RWPE2 (cell line): ENCODE measurements at regions not wholly inside any gene's neighbourhood (a gene's known extent, or its start where the extent isn't known, plus 50 kb on each side); places are given as distances from the start of the nearest gene placed in this dataset.
A peak's percentile ranks its signal among the peaks of the same experiment; 100 is the strongest.

Experiments
- ATAC-seq: fragments of 200-7000 bp; cut with Tn5 transposase; 3 replicates; pipeline ENCODE4 v1.9.1; 2021; ENCODE audit warnings: low read depth
- DNase-seq: peaks from one replicate; pipeline ENCODE4 v3.0.0-alpha.2; 2020; ENCODE audit warnings: low spot score
- H3K27ac ChIP-seq: fragments of 450-650 bp; 2 replicates; pipeline ENCODE4 v1.5.1; 2017; ENCODE audit warnings: mild to moderate bottlenecking; ENCODE audit not compliant: poor library complexity, severe bottlenecking
- H3K27me3 ChIP-seq: fragments of 250-450 bp; sonication (Bioruptor Pico); 2 replicates; pipeline ENCODE4 v1.5.1; 2021; ENCODE audit warnings: mild to moderate bottlenecking, moderate library complexity; ENCODE audit not compliant: insufficient read depth, poor library complexity, severe bottlenecking
- H3K36me3 ChIP-seq: fragments of 250-450 bp; sonication (Bioruptor Pico); 2 replicates; pipeline ENCODE4 v1.5.1; 2020; ENCODE audit warnings: low read depth, mild to moderate bottlenecking, moderate library complexity
- H3K4me1 ChIP-seq: fragments of 250-450 bp; sonication (Bioruptor Pico); 2 replicates; pipeline ENCODE4 v1.5.1; 2021; ENCODE audit warnings: mild to moderate bottlenecking, moderate library complexity; ENCODE audit not compliant: insufficient read depth, poor library complexity, severe bottlenecking
- H3K4me3 ChIP-seq: fragments of 250-450 bp; sonication (Bioruptor Pico); 2 replicates; pipeline ENCODE4 v1.5.1; 2021; ENCODE audit warnings: mild to moderate bottlenecking, moderate library complexity; ENCODE audit not compliant: severe bottlenecking
- H3K9me3 ChIP-seq: fragments of 250-450 bp; sonication (Bioruptor Pico); 2 replicates; pipeline ENCODE4 v1.5.1; 2021; ENCODE audit warnings: mild to moderate bottlenecking, moderate library complexity; ENCODE audit not compliant: severe bottlenecking
- TF ChIP-seq, protein P1 (sequence below): fragments of 450-650 bp; IDR thresholded peaks from one replicate; pipeline ENCODE4 v1.5.1; 2017; ENCODE audit warnings: mild to moderate bottlenecking, moderate library complexity; ENCODE audit not compliant: poor library complexity, severe bottlenecking

DNA sequence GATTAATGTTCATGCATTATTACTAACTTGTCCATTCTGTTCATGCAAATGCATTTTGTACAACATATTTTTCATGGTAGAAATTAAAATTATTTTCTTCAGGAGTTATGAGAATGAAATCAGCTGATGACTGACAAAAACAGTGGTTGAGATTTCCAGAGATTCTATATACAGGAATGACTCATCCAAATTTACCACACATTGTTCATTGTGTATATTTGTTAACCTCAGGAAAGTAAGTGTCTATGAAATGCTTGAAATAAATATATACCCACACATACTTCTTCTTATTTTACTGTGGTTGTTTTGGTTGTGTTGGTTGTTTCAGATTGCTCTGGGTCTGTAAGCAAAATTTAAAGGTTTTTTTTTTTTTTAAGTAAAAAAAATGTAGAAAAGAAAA lies 108.1 kb upstream of the SP8 start:
- Histone ChIP-seq H3K4me1 (peaks cover 32% of the 10 kb centered on the region), H3K27ac (peak overlapping the region; percentile 75), H3K27me3 (no peaks in the 10 kb centered on the region), H3K9me3 (no peaks in the 10 kb centered on the region), H3K4me3 (no peak overlapping the region), H3K36me3 (no peaks in the 10 kb centered on the region)
- no peak for DNase-seq
- TF ChIP-seq, protein P1, sequence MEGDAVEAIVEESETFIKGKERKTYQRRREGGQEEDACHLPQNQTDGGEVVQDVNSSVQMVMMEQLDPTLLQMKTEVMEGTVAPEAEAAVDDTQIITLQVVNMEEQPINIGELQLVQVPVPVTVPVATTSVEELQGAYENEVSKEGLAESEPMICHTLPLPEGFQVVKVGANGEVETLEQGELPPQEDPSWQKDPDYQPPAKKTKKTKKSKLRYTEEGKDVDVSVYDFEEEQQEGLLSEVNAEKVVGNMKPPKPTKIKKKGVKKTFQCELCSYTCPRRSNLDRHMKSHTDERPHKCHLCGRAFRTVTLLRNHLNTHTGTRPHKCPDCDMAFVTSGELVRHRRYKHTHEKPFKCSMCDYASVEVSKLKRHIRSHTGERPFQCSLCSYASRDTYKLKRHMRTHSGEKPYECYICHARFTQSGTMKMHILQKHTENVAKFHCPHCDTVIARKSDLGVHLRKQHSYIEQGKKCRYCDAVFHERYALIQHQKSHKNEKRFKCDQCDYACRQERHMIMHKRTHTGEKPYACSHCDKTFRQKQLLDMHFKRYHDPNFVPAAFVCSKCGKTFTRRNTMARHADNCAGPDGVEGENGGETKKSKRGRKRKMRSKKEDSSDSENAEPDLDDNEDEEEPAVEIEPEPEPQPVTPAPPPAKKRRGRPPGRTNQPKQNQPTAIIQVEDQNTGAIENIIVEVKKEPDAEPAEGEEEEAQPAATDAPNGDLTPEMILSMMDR, result no peak
- ATAC-seq, result peak; percentile 47; the same call in 1 of the 3 replicates

DNA sequence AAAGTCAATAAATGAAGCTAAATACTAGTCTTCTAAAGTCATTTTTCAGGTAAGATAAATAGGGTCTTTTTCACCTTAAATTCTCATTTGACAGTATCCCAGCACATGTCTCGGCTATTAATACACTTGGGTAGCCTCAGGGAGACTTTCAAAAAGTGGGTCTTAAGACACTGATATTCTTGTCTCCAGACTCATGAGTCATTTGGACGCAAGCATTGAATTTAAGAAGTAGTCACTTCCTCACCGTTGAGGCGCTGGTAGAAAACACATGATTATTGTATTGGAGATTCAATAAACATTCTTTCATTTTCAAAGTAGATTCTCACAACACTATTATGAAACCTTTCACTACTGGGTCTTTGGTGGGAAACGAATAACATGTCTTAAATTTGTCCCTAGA lies 108.9 kb upstream of the SP8 start:
- peak; percentile 84 for ATAC-seq
- no peak for DNase-seq

DNA sequence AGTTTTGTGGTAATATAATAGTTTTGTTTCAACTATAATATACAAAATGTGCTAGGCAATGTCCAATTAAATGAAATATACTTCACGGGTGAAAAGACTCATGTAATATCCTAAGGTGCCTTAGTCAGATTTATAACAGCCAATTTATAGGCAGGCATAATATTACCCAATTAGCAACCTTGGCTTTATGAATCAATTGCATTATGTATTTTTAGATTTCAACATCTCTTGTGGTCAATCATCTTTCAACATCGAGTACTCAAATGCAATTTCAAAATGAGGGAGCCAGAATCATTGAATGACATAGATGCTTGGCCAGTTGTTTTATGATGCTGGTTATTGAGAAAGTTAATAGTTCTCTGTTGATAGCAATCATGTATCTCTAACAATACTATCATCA lies 110.3 kb upstream of the SP8 start:
- peak; percentile 80 for ATAC-seq
- Histone ChIP-seq H3K27ac (peak overlapping the region; percentile 75), H3K27me3 (no peaks in the 10 kb centered on the region), H3K4me1 (peaks cover 32% of the 10 kb centered on the region), H3K4me3 (no peak overlapping the region), H3K36me3 (no peaks in the 10 kb centered on the region), H3K9me3 (no peaks in the 10 kb centered on the region)
- DNase-seq, result no peak
- TF ChIP-seq, protein P1, result no peak

More for the DNA sequence above, 108.9 kb upstream of the SP8 start:
- H3K4me3 ChIP-seq, result no peak overlapping the region
- TF ChIP-seq, protein P1, result no peak
- no peaks in the 10 kb centered on the region for H3K9me3 ChIP-seq
- H3K4me1 ChIP-seq, result peaks cover 32% of the 10 kb centered on the region
- H3K27me3 ChIP-seq, result no peaks in the 10 kb centered on the region
- H3K27ac ChIP-seq, result peak overlapping the region; percentile 75
- no peaks in the 10 kb centered on the region for H3K36me3 ChIP-seq

DNA sequence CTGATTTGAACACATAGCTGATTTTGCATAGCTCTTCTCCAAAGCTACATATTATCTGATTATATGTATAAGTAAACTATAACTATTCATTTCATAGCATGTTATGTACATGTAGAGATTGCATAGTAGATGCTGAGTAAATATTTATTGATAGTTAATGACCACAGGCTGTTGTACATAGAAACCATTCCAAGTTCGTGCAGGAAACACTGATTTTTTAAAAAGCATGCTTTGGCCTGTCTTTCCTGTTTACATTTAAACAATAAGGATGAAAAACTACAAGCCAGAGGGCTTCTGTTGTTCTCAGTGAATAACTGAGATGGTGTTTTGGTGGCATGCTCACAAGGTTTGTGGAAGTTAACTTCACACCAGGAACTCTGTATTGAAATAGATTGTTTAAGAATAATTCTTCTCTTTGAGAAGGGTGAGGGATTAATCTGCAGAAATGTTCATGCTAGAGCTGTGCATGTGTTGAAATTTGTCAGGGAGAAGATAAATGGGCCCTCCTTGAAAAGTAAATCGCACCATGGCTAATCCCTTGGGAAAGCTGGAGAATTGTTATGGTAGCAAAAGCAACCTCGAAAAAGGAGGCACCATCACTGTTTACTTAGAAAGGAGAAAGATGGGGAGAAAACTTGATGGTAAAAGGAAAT lies 120.2 kb upstream of the SP8 start:
- ATAC-seq, result no peak
- H3K27ac ChIP-seq, result no peak overlapping the region
- no peaks in the 10 kb centered on the region for H3K36me3 ChIP-seq
- H3K4me1 ChIP-seq, result no peaks in the 10 kb centered on the region
- H3K9me3 ChIP-seq, result no peaks in the 10 kb centered on the region
- no peak overlapping the region for H3K4me3 ChIP-seq
- no peaks in the 10 kb centered on the region for H3K27me3 ChIP-seq
- TF ChIP-seq, protein P1, result no peak
- DNase-seq, result no peak

DNA sequence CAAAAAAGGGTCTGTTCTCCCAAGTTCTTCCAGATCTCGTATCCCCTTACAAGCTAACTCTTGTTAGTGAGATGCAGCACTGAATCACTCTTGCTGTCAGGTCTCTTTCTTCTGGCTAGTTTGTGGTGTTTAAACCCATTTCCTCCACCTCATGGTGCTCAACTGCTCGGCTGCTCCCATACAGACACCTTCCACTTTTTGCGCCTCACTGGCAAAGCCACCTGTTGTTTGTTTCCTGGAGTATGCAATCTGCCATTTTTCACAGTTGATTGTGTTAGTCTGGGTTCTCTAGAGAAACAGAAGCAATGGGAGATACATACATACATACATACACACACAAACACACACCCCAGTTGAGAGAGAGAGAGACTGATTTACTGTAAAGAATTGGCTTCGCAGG lies 124.4 kb upstream of the SP8 start:
- no peak for DNase-seq
- no peaks in the 10 kb centered on the region for H3K36me3 ChIP-seq
- TF ChIP-seq, protein P1, result no peak
- no peaks in the 10 kb centered on the region for H3K27me3 ChIP-seq
- no peaks in the 10 kb centered on the region for H3K4me1 ChIP-seq
- no peaks in the 10 kb centered on the region for H3K9me3 ChIP-seq
- no peak overlapping the region for H3K27ac ChIP-seq
- H3K4me3 ChIP-seq, result no peak overlapping the region
- no peak for ATAC-seq
